Liver (tissue), 8 donors: ENCODE measurements at regions not wholly inside any gene's neighbourhood (a gene's known extent, or its start where the extent isn't known, plus 50 kb on each side); places are given as distances from the start of the nearest gene placed in this dataset.

Source experiments
- DNase-seq: peaks from one replicate; pipeline ENCODE4 v3.0.0-alpha.2; 2017; ENCODE audit warnings: low spot score
- H3K27ac ChIP-seq, 2 donors: one replicate each; pipeline ENCODE4 v1.7.0; 2013; ENCODE audit warnings: inconsistent platforms in 2 of 2, low read length in 2 of 2, control low read depth in 1 of 2, low read depth in 1 of 2, mild to moderate bottlenecking in 1 of 2
- H3K27me3 ChIP-seq, 4 donors: one replicate each; pipeline versions ENCODE4 v1.6.1 to v1.7.0; 2013; ENCODE audit warnings: low read length in 3 of 4, inconsistent platforms in 1 of 4, mild to moderate bottlenecking in 1 of 4, moderate library complexity in 1 of 4; ENCODE audit not compliant: control insufficient read depth in 4 of 4, insufficient read depth in 4 of 4
- H3K36me3 ChIP-seq, 4 donors: one replicate each; pipeline versions ENCODE4 v1.6.1 to v1.7.0; 2013; ENCODE audit warnings: low read length in 3 of 4, mild to moderate bottlenecking in 3 of 4, low read depth in 1 of 4, moderate library complexity in 1 of 4; ENCODE audit not compliant: control insufficient read depth in 4 of 4, insufficient read depth in 3 of 4
- H3K4me1 ChIP-seq, 4 donors: one replicate each; pipeline versions ENCODE4 v1.6.1 to v1.7.0; 2013; ENCODE audit warnings: low read length in 3 of 4, mild to moderate bottlenecking in 3 of 4, moderate library complexity in 1 of 4; ENCODE audit not compliant: control insufficient read depth in 4 of 4, insufficient read depth in 4 of 4
- H3K4me3 ChIP-seq, 3 donors: one replicate each; pipeline versions ENCODE4 v1.6.1 to v1.7.0; 2013; ENCODE audit warnings: low read length in 3 of 3, control low read depth in 1 of 3, low read depth in 1 of 3, mild to moderate bottlenecking in 1 of 3
- H3K9ac ChIP-seq, 2 donors: one replicate each; pipeline ENCODE4 v1.7.0; 2013; ENCODE audit warnings: low read length in 2 of 2, mild to moderate bottlenecking in 2 of 2, moderate library complexity in 2 of 2, control low read depth in 1 of 2, low read depth in 1 of 2
- H3K9me3 ChIP-seq, 4 donors: one replicate each; pipeline versions ENCODE4 v1.6.1 to v1.7.0; 2013; ENCODE audit warnings: low read length in 3 of 4; ENCODE audit not compliant: control insufficient read depth in 4 of 4
- EGR1 ChIP-seq, 2 donors: IDR thresholded peaks; 2 replicates each; pipeline ENCODE4 v1.6.1; 2016 to 2018; ENCODE audit warnings: antibody characterized with exemption in 2 of 2, low read depth in 2 of 2
- FOXA1 ChIP-seq: IDR thresholded peaks from 2 replicates; pipeline ENCODE4 v1.6.1; 2016; ENCODE audit warnings: antibody characterized with exemption
- FOXA2 ChIP-seq: IDR thresholded peaks from 2 replicates; pipeline ENCODE4 v1.6.1; 2016; ENCODE audit warnings: antibody characterized with exemption
- GABPA ChIP-seq, 2 donors: IDR thresholded peaks in 1 of 2; conservative IDR thresholded peaks in 1 of 2; 2 replicates each; pipeline ENCODE4 v1.6.1; 2016; ENCODE audit warnings: antibody characterized with exemption in 2 of 2, mild to moderate bottlenecking in 1 of 2, moderate library complexity in 1 of 2
- HNF4A ChIP-seq, 2 donors: conservative IDR thresholded peaks; 2 replicates each; pipeline ENCODE4 v1.6.1; 2016; ENCODE audit warnings: antibody characterized with exemption in 2 of 2, mild to moderate bottlenecking in 2 of 2
- HNF4G ChIP-seq: IDR thresholded peaks from 2 replicates; pipeline ENCODE4 v1.6.1; 2016; ENCODE audit warnings: antibody characterized with exemption
- JUND ChIP-seq, 2 donors: IDR thresholded peaks; 2 replicates each; pipeline ENCODE4 v1.6.1; 2016; ENCODE audit warnings: antibody characterized with exemption in 2 of 2
- NR2F2 ChIP-seq: IDR thresholded peaks from 2 replicates; pipeline ENCODE4 v1.6.1; 2016; ENCODE audit warnings: antibody characterized with exemption
- RAD21 ChIP-seq, 2 donors: IDR thresholded peaks; 2 replicates each; pipeline ENCODE4 v1.6.1; 2016; ENCODE audit warnings: antibody characterized with exemption in 2 of 2, mild to moderate bottlenecking in 2 of 2
- RXRA ChIP-seq, 2 donors: IDR thresholded peaks; 2 replicates each; pipeline ENCODE4 v1.6.1; 2017 to 2018; ENCODE audit warnings: antibody characterized with exemption in 2 of 2, mild to moderate bottlenecking in 1 of 2
- SP1 ChIP-seq: IDR thresholded peaks from 2 replicates; pipeline ENCODE4 v1.6.1; 2018; ENCODE audit warnings: antibody characterized with exemption, mild to moderate bottlenecking
- TAF1 ChIP-seq: conservative IDR thresholded peaks from 2 replicates; pipeline ENCODE4 v1.6.1; 2016; ENCODE audit warnings: antibody characterized with exemption, mild to moderate bottlenecking
- YY1 ChIP-seq: IDR thresholded peaks from 2 replicates; pipeline ENCODE4 v1.6.1; 2016; ENCODE audit warnings: antibody characterized with exemption, mild to moderate bottlenecking
- WGBS: extraction: QIAGEN DNeasy Blood & Tissue Kit; methylation state at CpG from one replicate; pipeline ENCODE4 v1.1.7; 2013; 5-methylcytosine and 5-hydroxymethylcytosine counted together
- TF ChIP-seq, protein P1 (sequence below): fragments of 150-350 bp; IDR thresholded peaks from 2 replicates; pipeline ENCODE4 v1.5.1; 2017; ENCODE audit warnings: improper control_type of control experiment, low read depth, low read length; ENCODE audit not compliant: missing input control
- TF ChIP-seq, protein P2 (sequence below): IDR thresholded peaks from 2 replicates; pipeline ENCODE4 v1.6.1; 2016; ENCODE audit warnings: antibody characterized with exemption
- TF ChIP-seq, protein P3 (sequence below): IDR thresholded peaks from 2 replicates; pipeline ENCODE4 v1.6.1; 2016; ENCODE audit warnings: antibody characterized with exemption
- TF ChIP-seq, protein P4 (sequence below): IDR thresholded peaks from 2 replicates; pipeline ENCODE4 v1.6.1; 2016; ENCODE audit warnings: antibody characterized with exemption
- TF ChIP-seq, protein P5 (sequence below): IDR thresholded peaks from 2 replicates; pipeline ENCODE4 v1.6.1; 2016; ENCODE audit warnings: antibody characterized with exemption, mild to moderate bottlenecking
- donor health status: healthy.
- donor health status: healthy.
- donor health status: healthy.
- donor health status: healthy.
- donor health status: healthy.

DNA sequence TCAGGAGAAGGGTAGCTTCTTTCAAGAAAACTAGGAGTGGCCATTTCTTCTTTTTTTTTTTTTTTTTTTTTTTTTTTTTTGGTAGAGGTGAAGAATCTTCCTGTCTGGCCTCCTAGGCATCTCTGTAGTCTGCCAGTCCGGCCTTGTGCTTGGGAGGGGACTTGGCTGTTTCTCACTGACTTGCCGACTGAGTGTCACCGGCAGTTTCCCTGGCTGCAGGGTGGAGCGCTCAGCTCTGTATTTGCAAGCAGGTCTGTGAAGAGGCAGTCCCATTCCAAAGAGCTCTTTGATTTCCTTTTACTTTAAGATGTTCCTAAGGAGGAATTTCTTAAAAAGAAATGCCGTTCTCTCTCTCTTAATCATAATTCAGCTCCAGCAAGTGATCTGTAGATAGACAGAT lies 212.6 kb downstream of the ADRA2A start:
- H3K36me3 ChIP-seq, result no peaks in the 10 kb centered on the region
- H3K27me3 ChIP-seq, result peaks cover 0 to 2% (median 0%) of the 10 kb centered on the region in 4 donors
- TF ChIP-seq, protein P1, sequence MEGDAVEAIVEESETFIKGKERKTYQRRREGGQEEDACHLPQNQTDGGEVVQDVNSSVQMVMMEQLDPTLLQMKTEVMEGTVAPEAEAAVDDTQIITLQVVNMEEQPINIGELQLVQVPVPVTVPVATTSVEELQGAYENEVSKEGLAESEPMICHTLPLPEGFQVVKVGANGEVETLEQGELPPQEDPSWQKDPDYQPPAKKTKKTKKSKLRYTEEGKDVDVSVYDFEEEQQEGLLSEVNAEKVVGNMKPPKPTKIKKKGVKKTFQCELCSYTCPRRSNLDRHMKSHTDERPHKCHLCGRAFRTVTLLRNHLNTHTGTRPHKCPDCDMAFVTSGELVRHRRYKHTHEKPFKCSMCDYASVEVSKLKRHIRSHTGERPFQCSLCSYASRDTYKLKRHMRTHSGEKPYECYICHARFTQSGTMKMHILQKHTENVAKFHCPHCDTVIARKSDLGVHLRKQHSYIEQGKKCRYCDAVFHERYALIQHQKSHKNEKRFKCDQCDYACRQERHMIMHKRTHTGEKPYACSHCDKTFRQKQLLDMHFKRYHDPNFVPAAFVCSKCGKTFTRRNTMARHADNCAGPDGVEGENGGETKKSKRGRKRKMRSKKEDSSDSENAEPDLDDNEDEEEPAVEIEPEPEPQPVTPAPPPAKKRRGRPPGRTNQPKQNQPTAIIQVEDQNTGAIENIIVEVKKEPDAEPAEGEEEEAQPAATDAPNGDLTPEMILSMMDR, result no peak
- TF ChIP-seq GABPA (IDR thresholded peaks at IDR 0.05 in 1 of 2, conservative IDR thresholded peaks at IDR 0.05 in 1 of 2) (no peak), HNF4G (no peak), RXRA (IDR thresholded peaks at IDR 0.05) (no peak), EGR1 (IDR thresholded peaks at IDR 0.05; ENCODE audit: low read depth in 2 of 2) (no peak), YY1 (no peak), TAF1 (no peak), NR2F2 (no peak), FOXA1 (no peak), FOXA2 (no peak), SP1 (no peak), JUND (IDR thresholded peaks at IDR 0.05) (no peak), HNF4A (conservative IDR thresholded peaks at IDR 0.05) (no peak), RAD21 (IDR thresholded peaks at IDR 0.05) (no peak)
- TF ChIP-seq, protein P2, sequence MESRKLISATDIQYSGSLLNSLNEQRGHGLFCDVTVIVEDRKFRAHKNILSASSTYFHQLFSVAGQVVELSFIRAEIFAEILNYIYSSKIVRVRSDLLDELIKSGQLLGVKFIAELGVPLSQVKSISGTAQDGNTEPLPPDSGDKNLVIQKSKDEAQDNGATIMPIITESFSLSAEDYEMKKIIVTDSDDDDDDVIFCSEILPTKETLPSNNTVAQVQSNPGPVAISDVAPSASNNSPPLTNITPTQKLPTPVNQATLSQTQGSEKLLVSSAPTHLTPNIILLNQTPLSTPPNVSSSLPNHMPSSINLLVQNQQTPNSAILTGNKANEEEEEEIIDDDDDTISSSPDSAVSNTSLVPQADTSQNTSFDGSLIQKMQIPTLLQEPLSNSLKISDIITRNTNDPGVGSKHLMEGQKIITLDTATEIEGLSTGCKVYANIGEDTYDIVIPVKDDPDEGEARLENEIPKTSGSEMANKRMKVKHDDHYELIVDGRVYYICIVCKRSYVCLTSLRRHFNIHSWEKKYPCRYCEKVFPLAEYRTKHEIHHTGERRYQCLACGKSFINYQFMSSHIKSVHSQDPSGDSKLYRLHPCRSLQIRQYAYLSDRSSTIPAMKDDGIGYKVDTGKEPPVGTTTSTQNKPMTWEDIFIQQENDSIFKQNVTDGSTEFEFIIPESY, result no peak
- TF ChIP-seq, protein P3, sequence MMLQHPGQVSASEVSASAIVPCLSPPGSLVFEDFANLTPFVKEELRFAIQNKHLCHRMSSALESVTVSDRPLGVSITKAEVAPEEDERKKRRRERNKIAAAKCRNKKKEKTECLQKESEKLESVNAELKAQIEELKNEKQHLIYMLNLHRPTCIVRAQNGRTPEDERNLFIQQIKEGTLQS, result no peak
- TF ChIP-seq, protein P4, sequence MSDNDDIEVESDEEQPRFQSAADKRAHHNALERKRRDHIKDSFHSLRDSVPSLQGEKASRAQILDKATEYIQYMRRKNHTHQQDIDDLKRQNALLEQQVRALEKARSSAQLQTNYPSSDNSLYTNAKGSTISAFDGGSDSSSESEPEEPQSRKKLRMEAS, result no peak
- TF ChIP-seq, protein P5, sequence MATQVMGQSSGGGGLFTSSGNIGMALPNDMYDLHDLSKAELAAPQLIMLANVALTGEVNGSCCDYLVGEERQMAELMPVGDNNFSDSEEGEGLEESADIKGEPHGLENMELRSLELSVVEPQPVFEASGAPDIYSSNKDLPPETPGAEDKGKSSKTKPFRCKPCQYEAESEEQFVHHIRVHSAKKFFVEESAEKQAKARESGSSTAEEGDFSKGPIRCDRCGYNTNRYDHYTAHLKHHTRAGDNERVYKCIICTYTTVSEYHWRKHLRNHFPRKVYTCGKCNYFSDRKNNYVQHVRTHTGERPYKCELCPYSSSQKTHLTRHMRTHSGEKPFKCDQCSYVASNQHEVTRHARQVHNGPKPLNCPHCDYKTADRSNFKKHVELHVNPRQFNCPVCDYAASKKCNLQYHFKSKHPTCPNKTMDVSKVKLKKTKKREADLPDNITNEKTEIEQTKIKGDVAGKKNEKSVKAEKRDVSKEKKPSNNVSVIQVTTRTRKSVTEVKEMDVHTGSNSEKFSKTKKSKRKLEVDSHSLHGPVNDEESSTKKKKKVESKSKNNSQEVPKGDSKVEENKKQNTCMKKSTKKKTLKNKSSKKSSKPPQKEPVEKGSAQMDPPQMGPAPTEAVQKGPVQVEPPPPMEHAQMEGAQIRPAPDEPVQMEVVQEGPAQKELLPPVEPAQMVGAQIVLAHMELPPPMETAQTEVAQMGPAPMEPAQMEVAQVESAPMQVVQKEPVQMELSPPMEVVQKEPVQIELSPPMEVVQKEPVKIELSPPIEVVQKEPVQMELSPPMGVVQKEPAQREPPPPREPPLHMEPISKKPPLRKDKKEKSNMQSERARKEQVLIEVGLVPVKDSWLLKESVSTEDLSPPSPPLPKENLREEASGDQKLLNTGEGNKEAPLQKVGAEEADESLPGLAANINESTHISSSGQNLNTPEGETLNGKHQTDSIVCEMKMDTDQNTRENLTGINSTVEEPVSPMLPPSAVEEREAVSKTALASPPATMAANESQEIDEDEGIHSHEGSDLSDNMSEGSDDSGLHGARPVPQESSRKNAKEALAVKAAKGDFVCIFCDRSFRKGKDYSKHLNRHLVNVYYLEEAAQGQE, result no peak
- no peak overlapping the region for H3K9ac ChIP-seq
- H3K4me3 ChIP-seq, result no peak overlapping the region
- no peak for DNase-seq
- H3K9me3 ChIP-seq, result no peaks in the 10 kb centered on the region
- no peaks in the 10 kb centered on the region for H3K4me1 ChIP-seq
- 78% methylated on average over 5 of the region's 5 CpGs for WGBS
- H3K27ac ChIP-seq, result no peak overlapping the region
